Natural killer cell (primary cell): ENCODE measurements at regions not wholly inside any gene's neighbourhood (a gene's known extent, or its start where the extent isn't known, plus 50 kb on each side); places are given as distances from the start of the nearest gene placed in this dataset.

ENCODE experiments used
- ATAC-seq, 3 donors: fragments of 150-1000 bp in 2 of 3; fragments of 200-7000 bp in 1 of 3; cut with Tn5 transposase; 1 replicate in 1 of 3; 2 replicates in 2 of 3; pipeline ENCODE4 v1.10.0; 2021; ENCODE audit warnings: mild to moderate bottlenecking in 2 of 3, moderate library complexity in 2 of 3
- DNase-seq, 2 donors: peaks; one replicate each; pipeline versions ENCODE4 v3.0.0 to v3.0.0-alpha.2; 2013 to 2021; ENCODE audit warnings: mixed read lengths in 1 of 2
- H3K27ac ChIP-seq: one replicate; pipeline ENCODE4 v1.5.1; 2013; ENCODE audit warnings: mild to moderate bottlenecking, low read length
- H3K27me3 ChIP-seq: one replicate; pipeline ENCODE4 v1.6.1; 2013; ENCODE audit warnings: low read length; ENCODE audit not compliant: control insufficient read depth, insufficient read depth
- H3K36me3 ChIP-seq: one replicate; pipeline ENCODE4 v1.6.1; 2013; ENCODE audit warnings: low read length; ENCODE audit not compliant: control insufficient read depth, insufficient read depth
- H3K4me1 ChIP-seq: one replicate; pipeline ENCODE4 v1.6.1; 2013; ENCODE audit warnings: low read length; ENCODE audit not compliant: control insufficient read depth, insufficient read depth
- H3K4me3 ChIP-seq: one replicate; pipeline ENCODE4 v1.5.1; 2013; ENCODE audit warnings: low read length
- H3K9me3 ChIP-seq: one replicate; pipeline ENCODE4 v1.6.1; 2013; ENCODE audit warnings: low read length; ENCODE audit not compliant: control insufficient read depth, insufficient read depth
- H3K27ac Mint-ChIP-seq, 2 donors: one replicate each; pipeline ENCODE4 v1.8.0; 2022; ENCODE audit warnings: mild to moderate bottlenecking in 2 of 2, mixed read lengths in 2 of 2, moderate library complexity in 1 of 2
- H3K27me3 Mint-ChIP-seq, 2 donors: one replicate each; pipeline ENCODE4 v1.8.0; 2022; ENCODE audit warnings: low read depth in 2 of 2, mixed read lengths in 2 of 2
- H3K36me3 Mint-ChIP-seq: one replicate; pipeline ENCODE4 v1.8.0; 2022; ENCODE audit warnings: mixed read lengths
- H3K4me1 Mint-ChIP-seq, 2 donors: one replicate each; pipeline ENCODE4 v1.8.0; 2022; ENCODE audit warnings: mixed read lengths in 2 of 2
- H3K4me3 Mint-ChIP-seq: one replicate; pipeline ENCODE4 v1.8.0; 2022; ENCODE audit warnings: mild to moderate bottlenecking, moderate library complexity, mixed read lengths
- H3K9me3 Mint-ChIP-seq, 2 donors: one replicate each; pipeline ENCODE4 v1.8.0; 2022; ENCODE audit warnings: mixed read lengths in 2 of 2
- WGBS: methylation state at CpG from one replicate; pipeline ENCODE4 v1.1.7; 2013; ENCODE audit warnings: missing lambda C conversion rate; ENCODE audit not compliant: insufficient coverage; 5-methylcytosine and 5-hydroxymethylcytosine counted together
- intact Hi-C: fragments of 100-400 bp; cut with micrococcal nuclease; formaldehyde crosslinking; loops from one replicate; pipeline ENCODE4 v1.14.2; 2022
- TF ChIP-seq, protein P1 (sequence below): fragments of 200-600 bp; IDR thresholded peaks from one replicate; pipeline ENCODE4 v1.8.0; 2022; ENCODE audit warnings: antibody characterized with exemption

DNA sequence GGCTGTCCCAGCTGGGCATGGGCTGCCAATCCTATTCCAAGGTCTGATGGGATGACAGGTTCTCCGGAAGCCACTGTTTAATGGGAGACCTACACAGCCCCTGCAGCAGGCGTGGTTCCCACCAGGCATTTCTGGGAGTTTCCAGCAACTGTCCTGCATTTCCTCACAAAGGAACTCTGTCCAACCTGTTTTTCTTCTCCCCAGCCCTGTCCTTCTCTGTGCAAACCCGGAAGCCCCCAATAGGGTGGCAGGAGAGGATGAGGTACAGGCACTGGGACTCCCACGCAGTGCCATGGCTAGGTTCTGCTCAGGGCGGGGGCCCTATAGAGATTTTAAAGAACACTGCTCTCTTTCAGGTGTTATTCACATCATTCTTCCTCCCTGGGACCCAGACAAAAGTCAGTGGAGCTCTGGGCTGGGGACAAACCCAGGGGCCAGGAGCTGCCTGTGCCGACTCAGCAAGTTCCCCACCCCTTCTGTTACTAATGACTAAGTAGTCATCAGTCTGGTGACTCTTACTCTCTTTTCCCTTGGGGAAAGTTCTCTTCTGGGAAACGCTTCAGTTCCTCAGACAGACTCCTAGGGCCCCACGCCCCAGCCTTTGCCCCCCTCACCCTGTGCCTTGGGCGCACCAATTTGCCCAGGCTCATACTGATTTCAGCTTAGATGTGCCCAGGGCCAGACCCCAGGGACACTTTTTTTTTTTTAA is 97.7 kb downstream of the CD47 start:
- H3K36me3 Mint-ChIP-seq, result no peaks in the 10 kb centered on the region
- intact Hi-C loops, result no loop called here
- TF ChIP-seq, protein P1, sequence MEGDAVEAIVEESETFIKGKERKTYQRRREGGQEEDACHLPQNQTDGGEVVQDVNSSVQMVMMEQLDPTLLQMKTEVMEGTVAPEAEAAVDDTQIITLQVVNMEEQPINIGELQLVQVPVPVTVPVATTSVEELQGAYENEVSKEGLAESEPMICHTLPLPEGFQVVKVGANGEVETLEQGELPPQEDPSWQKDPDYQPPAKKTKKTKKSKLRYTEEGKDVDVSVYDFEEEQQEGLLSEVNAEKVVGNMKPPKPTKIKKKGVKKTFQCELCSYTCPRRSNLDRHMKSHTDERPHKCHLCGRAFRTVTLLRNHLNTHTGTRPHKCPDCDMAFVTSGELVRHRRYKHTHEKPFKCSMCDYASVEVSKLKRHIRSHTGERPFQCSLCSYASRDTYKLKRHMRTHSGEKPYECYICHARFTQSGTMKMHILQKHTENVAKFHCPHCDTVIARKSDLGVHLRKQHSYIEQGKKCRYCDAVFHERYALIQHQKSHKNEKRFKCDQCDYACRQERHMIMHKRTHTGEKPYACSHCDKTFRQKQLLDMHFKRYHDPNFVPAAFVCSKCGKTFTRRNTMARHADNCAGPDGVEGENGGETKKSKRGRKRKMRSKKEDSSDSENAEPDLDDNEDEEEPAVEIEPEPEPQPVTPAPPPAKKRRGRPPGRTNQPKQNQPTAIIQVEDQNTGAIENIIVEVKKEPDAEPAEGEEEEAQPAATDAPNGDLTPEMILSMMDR, result no peak
- H3K27ac Mint-ChIP-seq, result no peak overlapping the region
- H3K9me3 Mint-ChIP-seq, result no peaks in the 10 kb centered on the region
- WGBS, result 82% methylated on average over 9 of the region's 9 CpGs
- H3K4me3 ChIP-seq, result no peak overlapping the region
- H3K4me1 ChIP-seq, result peaks cover 10% of the 10 kb centered on the region
- no peaks in the 10 kb centered on the region for H3K27me3 ChIP-seq
- H3K36me3 ChIP-seq, result no peaks in the 10 kb centered on the region
- peaks cover 0 to 4% of the 10 kb centered on the region in 2 donors for H3K27me3 Mint-ChIP-seq
- peaks cover 11 to 12% of the 10 kb centered on the region in 2 donors for H3K4me1 Mint-ChIP-seq
- ATAC-seq, result no peak
- no peak for DNase-seq
- H3K4me3 Mint-ChIP-seq, result no peak overlapping the region
- H3K9me3 ChIP-seq, result no peaks in the 10 kb centered on the region
- H3K27ac ChIP-seq, result no peak overlapping the region

DNA sequence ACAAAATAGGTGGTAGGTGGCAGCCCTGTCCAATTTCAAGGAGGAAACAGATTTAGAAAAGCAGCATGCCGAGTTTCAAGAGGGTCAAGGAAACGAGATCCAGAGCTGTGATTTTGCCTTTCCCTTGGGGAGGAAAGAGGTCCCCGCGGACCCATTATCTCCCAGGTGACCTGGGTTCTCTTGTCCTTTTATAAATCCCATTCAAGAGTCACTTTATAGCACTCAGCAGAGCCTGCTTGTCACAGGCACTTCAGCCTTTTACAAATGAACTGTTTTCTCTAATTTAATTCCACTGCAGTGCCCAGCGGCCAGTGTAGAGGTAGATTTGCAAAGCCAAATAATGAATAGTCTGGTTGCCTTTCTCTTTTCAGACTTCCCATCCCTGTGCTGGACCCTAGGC is 99.9 kb downstream of the CD47 start:
- ATAC-seq (no peak), DNase-seq (no peak)
- 97% methylated on average over 4 of the region's 5 CpGs for WGBS
- no peaks in the 10 kb centered on the region for H3K36me3 Mint-ChIP-seq
- peaks cover 12 to 22% of the 10 kb centered on the region in 2 donors for H3K4me1 Mint-ChIP-seq
- Histone ChIP-seq H3K27ac (no peak overlapping the region), H3K9me3 (no peaks in the 10 kb centered on the region), H3K27me3 (no peaks in the 10 kb centered on the region), H3K4me3 (no peak overlapping the region), H3K36me3 (no peaks in the 10 kb centered on the region), H3K4me1 (peaks cover 15% of the 10 kb centered on the region)
- H3K27me3 Mint-ChIP-seq, result peaks cover 0 to 4% of the 10 kb centered on the region in 2 donors
- intact Hi-C loops, result no loop called here
- no peaks in the 10 kb centered on the region for H3K9me3 Mint-ChIP-seq
- H3K4me3 Mint-ChIP-seq, result no peak overlapping the region
- TF ChIP-seq, protein P1, result no peak
- no peak overlapping the region for H3K27ac Mint-ChIP-seq

DNA sequence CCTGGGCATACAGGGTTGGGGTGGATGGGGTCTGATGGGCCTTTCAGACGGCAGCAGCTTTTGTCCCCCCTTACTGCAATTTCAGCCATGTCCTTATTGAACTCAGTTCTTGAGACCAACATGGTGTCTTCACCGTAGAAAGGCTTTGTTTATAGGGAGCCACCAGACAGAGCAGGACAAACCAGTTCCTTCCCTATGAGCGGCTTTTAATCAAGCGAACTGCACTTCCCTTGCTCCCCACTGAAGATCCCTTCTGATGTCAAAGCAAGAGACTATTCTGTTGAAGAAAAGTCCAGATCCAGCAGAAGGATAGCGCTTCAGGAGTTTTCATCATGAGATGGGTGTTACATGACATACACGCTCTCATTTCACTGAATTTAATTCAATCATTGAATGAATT is 100.4 kb downstream of the CD47 start:
- Mint-ChIP-seq H3K27me3 (peaks cover 0 to 4% of the 10 kb centered on the region in 2 donors), H3K4me1 (peaks cover 17 to 27% of the 10 kb centered on the region in 2 donors), H3K27ac (no peak overlapping the region), H3K36me3 (no peaks in the 10 kb centered on the region), H3K9me3 (no peaks in the 10 kb centered on the region), H3K4me3 (no peak overlapping the region)
- Histone ChIP-seq H3K27ac (no peak overlapping the region), H3K27me3 (no peaks in the 10 kb centered on the region), H3K36me3 (no peaks in the 10 kb centered on the region), H3K9me3 (no peaks in the 10 kb centered on the region), H3K4me1 (peaks cover 17% of the 10 kb centered on the region), H3K4me3 (no peak overlapping the region)
- TF ChIP-seq, protein P1, result no peak
- 96% methylated on average over 6 of the region's 6 CpGs for WGBS
- ATAC-seq (no peak), DNase-seq (no peak)
- intact Hi-C loops, result no loop called here

DNA sequence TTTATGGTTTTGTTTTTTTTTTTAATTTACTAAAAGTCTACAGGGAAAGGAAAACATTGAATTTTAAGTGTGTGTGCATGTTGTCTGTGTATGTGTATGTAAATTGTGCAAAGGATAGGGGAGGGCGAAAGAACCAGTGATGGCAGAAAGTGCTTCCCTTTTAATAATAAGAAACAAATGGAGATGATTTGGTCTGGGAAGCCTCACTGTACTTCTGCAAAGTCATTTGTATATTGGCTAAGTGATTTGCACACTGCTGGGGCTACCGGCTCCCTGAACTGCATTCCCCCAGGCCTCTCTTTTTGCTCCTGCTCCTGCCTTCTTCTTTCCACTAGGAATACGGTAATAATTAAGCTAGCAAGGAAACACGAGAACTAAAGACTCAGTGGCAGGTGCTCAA is 101.2 kb downstream of the CD47 start:
- DNase-seq (no peak), ATAC-seq (no peak)
- H3K27me3 ChIP-seq, result no peaks in the 10 kb centered on the region
- H3K9me3 ChIP-seq, result no peaks in the 10 kb centered on the region
- H3K36me3 ChIP-seq, result no peaks in the 10 kb centered on the region
- H3K4me3 ChIP-seq, result no peak overlapping the region
- no peaks in the 10 kb centered on the region for H3K9me3 Mint-ChIP-seq
- WGBS, result 70% methylated on average over 4 of the region's 4 CpGs
- peaks cover 0 to 4% of the 10 kb centered on the region in 2 donors for H3K27me3 Mint-ChIP-seq
- TF ChIP-seq, protein P1, result no peak
- no peak overlapping the region for H3K27ac ChIP-seq
- no peaks in the 10 kb centered on the region for H3K36me3 Mint-ChIP-seq
- H3K4me3 Mint-ChIP-seq, result no peak overlapping the region
- intact Hi-C loops, result no loop called here
- H3K4me1 Mint-ChIP-seq, result peaks cover 22 to 32% of the 10 kb centered on the region in 2 donors
- H3K4me1 ChIP-seq, result peaks cover 19% of the 10 kb centered on the region
- H3K27ac Mint-ChIP-seq, result no peak overlapping the region
